Astrocyte (in vitro differentiated cells and primary cell): ENCODE measurements at regions not wholly inside any gene's neighbourhood (a gene's known extent, or its start where the extent isn't known, plus 50 kb on each side); places are given as distances from the start of the nearest gene placed in this dataset.
A peak's percentile ranks its signal among the peaks of the same experiment; 100 is the strongest.

Experiments used
- DNase-seq: peaks from one replicate; pipeline ENCODE4 v3.0.0-alpha.2; 2010; ENCODE audit warnings: low read depth
- FAIRE-seq: peaks from 2 replicates; lab custom pipeline; 2011; peaks lifted over from hg19 to GRCh38; lab: Jason Lieb, UNC
- H2AFZ ChIP-seq: 2 replicates; pipeline ENCODE4 v1.6.0; 2012; ENCODE audit warnings: low read depth, low read length, inconsistent platforms
- H3K27ac ChIP-seq: 2 replicates; pipeline ENCODE4 v1.5.1; 2011; ENCODE audit warnings: low read depth, low read length, inconsistent platforms
- H3K27me3 ChIP-seq: 2 replicates; pipeline ENCODE4 v1.6.0; 2011; ENCODE audit warnings: low read length, inconsistent platforms; ENCODE audit not compliant: insufficient read depth
- H3K36me3 ChIP-seq: 2 replicates; pipeline ENCODE4 v1.5.1; 2011; ENCODE audit warnings: low read length, inconsistent platforms; ENCODE audit not compliant: insufficient read depth
- H3K4me1 ChIP-seq: 2 replicates; pipeline ENCODE4 v1.5.1; 2011; ENCODE audit warnings: low read length, inconsistent platforms; ENCODE audit not compliant: insufficient read depth
- H3K4me2 ChIP-seq: 2 replicates; pipeline ENCODE4 v1.6.0; 2012; ENCODE audit warnings: low read length, inconsistent platforms
- H3K4me3 ChIP-seq: 2 replicates; pipeline ENCODE4 v1.5.1; 2011; ENCODE audit warnings: low read depth, mild to moderate bottlenecking, low read length, inconsistent platforms; ENCODE audit not compliant: insufficient read depth
- H3K79me2 ChIP-seq: 2 replicates; pipeline ENCODE4 v1.6.0; 2012; ENCODE audit warnings: mild to moderate bottlenecking, low read length, inconsistent platforms; ENCODE audit not compliant: insufficient read depth
- H3K9ac ChIP-seq: 2 replicates; pipeline ENCODE4 v1.6.0; 2012; ENCODE audit warnings: mild to moderate bottlenecking, low read length, inconsistent platforms
- H3K9me3 ChIP-seq: 2 replicates; pipeline ENCODE4 v1.5.1; 2012; ENCODE audit warnings: low read depth, mild to moderate bottlenecking, low read length, inconsistent platforms; ENCODE audit not compliant: insufficient read depth
- H4K20me1 ChIP-seq: 2 replicates; pipeline ENCODE4 v1.6.0; 2012; ENCODE audit warnings: low read length, inconsistent platforms; ENCODE audit not compliant: insufficient read depth
- H3K27ac Mint-ChIP-seq: one replicate; pipeline ENCODE4 v1.8.0; 2021; ENCODE audit warnings: mild to moderate bottlenecking, mixed read lengths; ENCODE audit not compliant: unreplicated experiment
- H3K27me3 Mint-ChIP-seq: one replicate; pipeline ENCODE4 v1.8.0; 2021; ENCODE audit warnings: low read depth, mixed read lengths; ENCODE audit not compliant: unreplicated experiment
- H3K36me3 Mint-ChIP-seq: one replicate; pipeline ENCODE4 v1.8.0; 2021; ENCODE audit warnings: low read depth, mixed read lengths; ENCODE audit not compliant: unreplicated experiment
- H3K4me1 Mint-ChIP-seq: one replicate; pipeline ENCODE4 v1.8.0; 2021; ENCODE audit warnings: low read depth, mixed read lengths; ENCODE audit not compliant: unreplicated experiment
- H3K4me3 Mint-ChIP-seq: one replicate; pipeline ENCODE4 v1.8.0; 2021; ENCODE audit warnings: mild to moderate bottlenecking, moderate library complexity, mixed read lengths; ENCODE audit not compliant: unreplicated experiment
- H3K9me3 Mint-ChIP-seq: one replicate; pipeline ENCODE4 v1.8.0; 2021; ENCODE audit warnings: mild to moderate bottlenecking, mixed read lengths; ENCODE audit not compliant: unreplicated experiment
- CTCF ChIP-seq: IDR thresholded peaks from 2 replicates; pipeline ENCODE4 v1.5.1; 2011; ENCODE audit warnings: low read depth, mild to moderate bottlenecking, inconsistent platforms, low read length, moderate library complexity; ENCODE audit not compliant: insufficient read depth
- EZH2 ChIP-seq: IDR thresholded peaks from 2 replicates; pipeline ENCODE4 v1.6.1; 2012; ENCODE audit warnings: mild to moderate bottlenecking, low read length, inconsistent platforms; ENCODE audit not compliant: insufficient read depth

GRCh38 chr1:81052162-81052561 is 748.6 kb upstream of the ADGRL2 start:
- TF ChIP-seq CTCF: no peak
- no peak for TF ChIP-seq EZH2
- H3K36me3 Mint-ChIP-seq: no peaks in the 10 kb centered on the region
- H3K4me3 Mint-ChIP-seq: no peak overlapping the region
- no peaks in the 10 kb centered on the region for H3K9me3 Mint-ChIP-seq
- Histone ChIP-seq H3K4me3 (no peak overlapping the region), H3K4me1 (no peaks in the 10 kb centered on the region), H3K4me2 (no peak overlapping the region), H3K27ac (no peak overlapping the region), H3K79me2 (no peaks in the 10 kb centered on the region), H2AFZ (no peak overlapping the region), H3K27me3 (no peaks in the 10 kb centered on the region), H3K9ac (no peak overlapping the region), H3K36me3 (no peaks in the 10 kb centered on the region), H4K20me1 (no peaks in the 10 kb centered on the region), H3K9me3 (no peaks in the 10 kb centered on the region)
- no peak overlapping the region for H3K27ac Mint-ChIP-seq
- no peaks in the 10 kb centered on the region for H3K4me1 Mint-ChIP-seq
- FAIRE-seq (no peak), DNase-seq (no peak)
- H3K27me3 Mint-ChIP-seq: no peaks in the 10 kb centered on the region

- H3K9me3 ChIP-seq: no peaks in the 10 kb centered on the region
- H3K4me2 ChIP-seq: no peak overlapping the region
- no peaks in the 10 kb centered on the region for H3K27me3 ChIP-seq
- no peak overlapping the region for H3K9ac ChIP-seq
- Mint-ChIP-seq H3K4me3 (no peak overlapping the region), H3K27ac (no peak overlapping the region), H3K4me1 (no peaks in the 10 kb centered on the region), H3K36me3 (no peaks in the 10 kb centered on the region), H3K9me3 (no peaks in the 10 kb centered on the region), H3K27me3 (no peaks in the 10 kb centered on the region)
- no peak for FAIRE-seq
- no peak overlapping the region for H3K27ac ChIP-seq
- no peak overlapping the region for H2AFZ ChIP-seq
- H3K79me2 ChIP-seq: no peaks in the 10 kb centered on the region
- H4K20me1 ChIP-seq: no peaks in the 10 kb centered on the region
- H3K36me3 ChIP-seq: no peaks in the 10 kb centered on the region
- DNase-seq: no peak
- H3K4me1 ChIP-seq: no peaks in the 10 kb centered on the region
- H3K4me3 ChIP-seq: no peak overlapping the region
- no peak for TF ChIP-seq CTCF
- no peak for TF ChIP-seq EZH2
Measured at GRCh38 chr1:81050390-81050789, 750.3 kb upstream of the ADGRL2 start.

GRCh38 chr1:81044708-81045107 is 756.0 kb upstream of the ADGRL2 start:
- Mint-ChIP-seq H3K4me1 (peaks cover 3% of the 10 kb centered on the region), H3K27ac (no peak overlapping the region), H3K36me3 (no peaks in the 10 kb centered on the region), H3K9me3 (no peaks in the 10 kb centered on the region), H3K4me3 (no peak overlapping the region), H3K27me3 (no peaks in the 10 kb centered on the region)
- TF ChIP-seq EZH2: no peak
- no peak for TF ChIP-seq CTCF
- Histone ChIP-seq H3K9me3 (no peaks in the 10 kb centered on the region), H3K36me3 (no peaks in the 10 kb centered on the region), H3K79me2 (no peaks in the 10 kb centered on the region), H4K20me1 (no peaks in the 10 kb centered on the region), H3K27me3 (no peaks in the 10 kb centered on the region), H3K4me1 (no peaks in the 10 kb centered on the region), H3K4me2 (no peak overlapping the region), H3K4me3 (no peak overlapping the region), H2AFZ (no peak overlapping the region), H3K27ac (no peak overlapping the region), H3K9ac (no peak overlapping the region)
- no peak for FAIRE-seq
- DNase-seq: peak; percentile 67
